ENCODE measurements at regions not wholly inside any gene's neighbourhood (a gene's known extent, or its start where the extent isn't known, plus 50 kb on each side); places are given as distances from the start of the nearest gene placed in this dataset.

DNA sequence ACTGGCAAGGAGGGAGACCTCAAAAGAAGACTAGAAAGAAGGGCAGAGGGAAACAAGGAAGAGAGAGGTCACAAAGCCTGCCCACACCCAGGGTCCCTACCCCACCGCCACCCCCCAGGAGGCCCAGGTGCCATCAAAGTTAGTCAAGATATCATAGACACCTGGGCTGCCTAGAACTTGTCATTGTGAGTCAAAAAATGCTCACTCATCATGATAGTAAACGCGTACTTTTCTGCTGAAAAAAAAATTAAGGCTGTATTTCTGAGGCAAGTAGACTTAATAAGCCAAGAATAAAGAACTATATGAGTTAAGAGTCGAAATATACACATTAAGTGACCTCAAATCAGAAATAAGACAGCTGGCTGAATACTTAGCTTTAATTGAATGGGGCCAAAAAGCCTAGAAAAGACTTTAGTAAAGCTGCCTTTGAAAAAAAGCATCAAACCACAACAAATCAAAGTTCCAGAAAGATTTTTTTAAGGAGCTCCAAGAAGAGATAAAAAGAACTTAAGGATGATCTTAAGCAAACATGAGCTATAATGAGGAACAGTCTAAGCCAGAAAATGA is 415.5 kb upstream of the PPP2R3A start:
- no peak overlapping the region for H2BK15ac ChIP-seq (ENCODE audit: low read depth, low read length)
- no peaks in the 10 kb centered on the region for H3K9me3 ChIP-seq (ENCODE audit: control insufficient read depth, insufficient read depth, low read length)
- H3K4me3 ChIP-seq (ENCODE audit: insufficient read depth, low read depth, low read length) = no peak overlapping the region
- intact Hi-C loops (cut with micrococcal nuclease) = no loop called here
- no peak overlapping the region for H2BK5ac ChIP-seq (ENCODE audit: low read depth, low read length, poor library complexity, severe bottlenecking)
- H3K79me1 ChIP-seq (ENCODE audit: low read depth in 1 of 2, low read length in 2 of 2) = no peaks in the 10 kb centered on the region
- no peak overlapping the region for H4K8ac ChIP-seq (ENCODE audit: low read depth in 2 of 2, low read length in 2 of 2)
- H3K4ac ChIP-seq (ENCODE audit: low read depth, low read length) = no peak overlapping the region
- in situ Hi-C loops (cut with MboI; ENCODE audit: low sequenced_read_pairs) = no loop called here
- no peak overlapping the region for H3K18ac ChIP-seq (ENCODE audit: low read depth, low read length)
- H2AK5ac ChIP-seq (ENCODE audit: low read depth, low read length) = no peak overlapping the region
- H3K23ac ChIP-seq (ENCODE audit: low read depth, low read length) = no peak overlapping the region
- POLR2A ChIA-PET (ENCODE audit: unreplicated experiment) = no interaction called here
- H2AFZ ChIP-seq (replicated peaks; ENCODE audit: low read length, poor library complexity) = no peak overlapping the region
- no peaks in the 10 kb centered on the region for H3K36me3 ChIP-seq (ENCODE audit: control insufficient read depth, insufficient read depth, low read length)
- no peaks in the 10 kb centered on the region for H3K4me1 ChIP-seq (ENCODE audit: control insufficient read depth, insufficient read depth, low read length)
- TF ChIP-seq SMC3 (IDR thresholded peaks at IDR 0.05; ENCODE audit: low read depth, low read length) = no peak
- TF ChIP-seq BHLHE40 (IDR thresholded peaks at IDR 0.05; ENCODE audit: low read depth, low read length) = no peak
- no peak for TF ChIP-seq RFX5 (IDR thresholded peaks at IDR 0.05; ENCODE audit: low read depth, low read length)
- TF ChIP-seq CEBPB (IDR thresholded peaks at IDR 0.05; ENCODE audit: low read depth, low read length) = no peak
- no peak for TF ChIP-seq MAZ (IDR thresholded peaks at IDR 0.05; ENCODE audit: borderline replicate concordance, low read depth, low read length)
- TF ChIP-seq NFE2L2 (IDR thresholded peaks at IDR 0.05; ENCODE audit: low read depth, low read length) = no peak
- no peak for TF ChIP-seq RAD21 (IDR thresholded peaks at IDR 0.05; ENCODE audit: low read length)
- TF ChIP-seq, protein P1, sequence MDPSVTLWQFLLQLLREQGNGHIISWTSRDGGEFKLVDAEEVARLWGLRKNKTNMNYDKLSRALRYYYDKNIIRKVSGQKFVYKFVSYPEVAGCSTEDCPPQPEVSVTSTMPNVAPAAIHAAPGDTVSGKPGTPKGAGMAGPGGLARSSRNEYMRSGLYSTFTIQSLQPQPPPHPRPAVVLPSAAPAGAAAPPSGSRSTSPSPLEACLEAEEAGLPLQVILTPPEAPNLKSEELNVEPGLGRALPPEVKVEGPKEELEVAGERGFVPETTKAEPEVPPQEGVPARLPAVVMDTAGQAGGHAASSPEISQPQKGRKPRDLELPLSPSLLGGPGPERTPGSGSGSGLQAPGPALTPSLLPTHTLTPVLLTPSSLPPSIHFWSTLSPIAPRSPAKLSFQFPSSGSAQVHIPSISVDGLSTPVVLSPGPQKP (IDR thresholded peaks at IDR 0.05; ENCODE audit: borderline replicate concordance, low read depth, low read length) = no peak
- no peak for TF ChIP-seq FOS (IDR thresholded peaks at IDR 0.05; ENCODE audit: low read depth, low read length)
- TF ChIP-seq POLR2A (IDR thresholded peaks at IDR 0.05; ENCODE audit: low read depth, low read length) = no peak
- whole genome bisulfite sequencing, 2 experiments (ENCODE audit: extremely low coverage in 2 of 2, insufficient read length in 1 of 2) = no CpG with 5 or more reads among the region's 4 CpGs
- no peak overlapping the region for H3K27ac ChIP-seq (ENCODE audit: insufficient read depth, low read length)
- no peak overlapping the region for H2BK120ac ChIP-seq (ENCODE audit: low read depth, low read length)
- dilution Hi-C loops (cut with HindIII; ENCODE audit: low sequenced_read_pairs, unreplicated experiment) = no loop called here
- H3K9me1 ChIP-seq (ENCODE audit: insufficient read depth, low read length) = no peaks in the 10 kb centered on the region
- H4K91ac ChIP-seq (ENCODE audit: insufficient read depth, low read depth, low read length) = no peak overlapping the region
- CTCF ChIA-PET = no interaction called here
- no peak overlapping the region for H3K56ac ChIP-seq (ENCODE audit: extremely low read depth, insufficient read depth, low read length)
- no peaks in the 10 kb centered on the region for H3K27me3 ChIP-seq (ENCODE audit: control insufficient read depth, insufficient read depth, low read length)
- no peak overlapping the region for H2BK20ac ChIP-seq (ENCODE audit: low read depth, low read length)
- no peaks in the 10 kb centered on the region for H4K20me1 ChIP-seq (ENCODE audit: insufficient read depth, low read length)
- H2AK9ac ChIP-seq (replicated peaks; ENCODE audit: low read depth, low read length, poor library complexity) = no peak overlapping the region
- ATAC-seq (ENCODE audit: low read depth) (no peak), DNase-seq (no peak)
- no peak overlapping the region for H3K4me2 ChIP-seq (ENCODE audit: low read depth, low read length)
- no peak overlapping the region for H3K9ac ChIP-seq (ENCODE audit: low read depth, low read length)
- no TSS peak for BruUV-seq (replicated peaks)
- no peak overlapping the region for H4K5ac ChIP-seq (ENCODE audit: low read depth, low read length)
- H3K14ac ChIP-seq (replicated peaks; ENCODE audit: low read depth, low read length) = no peak overlapping the region
